GM06990 (cell line): ENCODE measurements at regions not wholly inside any gene's neighbourhood (a gene's known extent, or its start where the extent isn't known, plus 50 kb on each side); places are given as distances from the start of the nearest gene placed in this dataset.

Experiments
- DNase-seq: peaks from one replicate; pipeline ENCODE4 v3.0.0-alpha.2; 2011; ENCODE audit not compliant: insufficient read length; ENCODE audit errors: extremely low read depth
- H3K27me3 ChIP-seq: replicated peaks from 2 replicates; pipeline ENCODE4 v1.6.0; 2011; ENCODE audit warnings: low read length; ENCODE audit not compliant: control insufficient read depth, insufficient read depth
- H3K36me3 ChIP-seq: 2 replicates; pipeline ENCODE4 v1.5.1; 2011; ENCODE audit warnings: low read length; ENCODE audit not compliant: control insufficient read depth, insufficient read depth
- H3K4me3 ChIP-seq: replicated peaks from 2 replicates; pipeline ENCODE4 v1.5.1; 2011; ENCODE audit warnings: low read depth, mild to moderate bottlenecking, control low read depth, low read length
- TF ChIP-seq, protein P1 (sequence below): IDR thresholded peaks from 2 replicates; pipeline ENCODE4 v1.5.1; 2011; ENCODE audit warnings: low read length, control low read depth, mild to moderate bottlenecking, inconsistent platforms; ENCODE audit not compliant: insufficient read depth, poor library complexity, severe bottlenecking

DNA sequence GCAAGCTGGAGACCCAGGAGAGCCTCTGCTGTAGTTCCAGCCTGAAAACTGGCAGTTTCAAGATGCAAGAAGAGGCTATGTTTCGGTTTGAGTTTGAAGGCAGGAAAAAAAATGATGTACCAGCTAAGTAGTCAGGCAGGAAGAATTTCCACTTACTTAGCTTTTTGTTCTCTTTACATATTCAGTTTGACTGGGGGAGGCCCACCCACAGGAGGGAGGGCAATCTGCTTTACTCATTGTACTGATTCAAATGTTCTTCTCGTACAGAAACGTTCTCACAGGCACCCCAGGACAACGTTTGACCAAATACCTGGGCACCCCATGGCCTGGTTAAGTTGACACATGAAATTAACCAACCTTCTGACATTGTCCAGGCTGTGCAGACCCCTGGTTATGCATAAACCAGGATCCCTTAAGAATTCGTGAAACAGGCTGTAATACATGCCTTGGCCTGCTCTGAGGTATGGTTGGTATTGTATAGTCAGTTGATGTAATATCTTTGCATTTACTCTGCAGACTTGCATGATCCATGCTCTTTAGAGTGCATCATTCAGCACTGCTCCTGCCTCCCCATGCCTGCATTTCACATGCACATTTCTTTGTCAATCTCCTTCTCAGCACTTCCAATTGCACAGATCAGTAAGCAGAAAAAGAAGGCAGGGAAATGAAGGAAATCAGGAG lies 687.1 kb downstream of the TAF11L14 start:
- TF ChIP-seq, protein P1, sequence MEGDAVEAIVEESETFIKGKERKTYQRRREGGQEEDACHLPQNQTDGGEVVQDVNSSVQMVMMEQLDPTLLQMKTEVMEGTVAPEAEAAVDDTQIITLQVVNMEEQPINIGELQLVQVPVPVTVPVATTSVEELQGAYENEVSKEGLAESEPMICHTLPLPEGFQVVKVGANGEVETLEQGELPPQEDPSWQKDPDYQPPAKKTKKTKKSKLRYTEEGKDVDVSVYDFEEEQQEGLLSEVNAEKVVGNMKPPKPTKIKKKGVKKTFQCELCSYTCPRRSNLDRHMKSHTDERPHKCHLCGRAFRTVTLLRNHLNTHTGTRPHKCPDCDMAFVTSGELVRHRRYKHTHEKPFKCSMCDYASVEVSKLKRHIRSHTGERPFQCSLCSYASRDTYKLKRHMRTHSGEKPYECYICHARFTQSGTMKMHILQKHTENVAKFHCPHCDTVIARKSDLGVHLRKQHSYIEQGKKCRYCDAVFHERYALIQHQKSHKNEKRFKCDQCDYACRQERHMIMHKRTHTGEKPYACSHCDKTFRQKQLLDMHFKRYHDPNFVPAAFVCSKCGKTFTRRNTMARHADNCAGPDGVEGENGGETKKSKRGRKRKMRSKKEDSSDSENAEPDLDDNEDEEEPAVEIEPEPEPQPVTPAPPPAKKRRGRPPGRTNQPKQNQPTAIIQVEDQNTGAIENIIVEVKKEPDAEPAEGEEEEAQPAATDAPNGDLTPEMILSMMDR = no peak
- no peaks in the 10 kb centered on the region for H3K36me3 ChIP-seq
- no peaks in the 10 kb centered on the region for H3K27me3 ChIP-seq
- no peak overlapping the region for H3K4me3 ChIP-seq
- no peak for DNase-seq

DNA sequence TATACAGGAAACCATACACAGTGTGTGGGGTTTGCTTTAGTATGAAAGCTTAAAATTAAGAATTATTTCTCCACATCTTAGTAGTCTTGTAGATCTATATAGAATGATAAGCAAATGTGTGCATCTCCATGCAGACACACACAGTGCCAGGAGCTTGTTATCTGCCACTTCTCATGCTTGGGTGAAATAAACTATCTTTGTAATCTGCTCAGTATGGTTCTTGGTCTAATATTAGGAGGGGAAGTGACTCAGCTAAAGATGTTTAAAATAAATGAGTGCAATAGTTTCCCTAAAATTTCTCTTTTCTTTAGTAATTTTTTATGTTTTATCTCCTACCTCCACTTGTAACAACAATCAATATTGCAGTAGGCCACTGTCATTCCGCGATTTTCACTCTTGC lies 689.6 kb downstream of the TAF11L14 start:
- TF ChIP-seq, protein P1 = no peak
- DNase-seq = no peak
- no peaks in the 10 kb centered on the region for H3K27me3 ChIP-seq
- no peaks in the 10 kb centered on the region for H3K36me3 ChIP-seq
- H3K4me3 ChIP-seq = no peak overlapping the region

DNA sequence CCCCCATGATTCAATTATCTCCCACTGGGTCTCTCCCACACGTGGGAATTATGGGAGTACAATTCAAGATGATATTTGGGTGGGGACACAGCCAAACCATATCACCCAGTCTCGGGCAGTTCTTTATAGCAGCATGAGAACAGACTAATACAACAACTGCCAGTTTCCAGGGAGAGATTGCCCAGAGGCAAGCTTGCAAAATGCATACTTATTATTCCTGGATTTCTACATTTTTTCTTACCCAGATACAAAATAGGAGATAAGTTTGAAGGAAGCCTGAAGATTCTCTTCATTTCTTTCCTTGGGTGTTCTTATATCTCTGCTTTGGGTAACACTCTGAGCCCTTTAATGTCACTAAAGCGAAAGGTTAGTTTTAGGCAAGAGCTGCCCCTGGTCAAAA lies 691.2 kb downstream of the TAF11L14 start:
- no peaks in the 10 kb centered on the region for H3K27me3 ChIP-seq
- no peak overlapping the region for H3K4me3 ChIP-seq
- TF ChIP-seq, protein P1 = no peak
- no peak for DNase-seq
- no peaks in the 10 kb centered on the region for H3K36me3 ChIP-seq

DNA sequence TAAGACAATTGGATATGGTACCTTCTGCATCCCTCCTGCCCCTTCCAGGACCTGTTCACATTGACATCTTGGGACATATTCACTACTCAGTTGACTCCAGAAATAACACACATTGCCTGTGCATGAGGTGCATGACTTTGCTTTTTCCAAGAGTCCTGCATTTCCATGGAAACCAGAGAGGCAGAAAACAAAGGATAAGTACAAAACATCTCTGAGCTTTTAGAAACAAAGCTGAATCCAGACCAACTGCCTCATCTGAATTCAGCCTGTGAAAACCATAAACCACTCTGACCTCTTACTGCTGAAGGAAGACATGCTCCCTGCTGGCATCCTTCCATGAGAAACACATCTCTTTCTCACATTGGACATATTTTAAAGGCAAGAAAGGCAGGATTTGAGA lies 695.1 kb downstream of the TAF11L14 start:
- H3K27me3 ChIP-seq = no peaks in the 10 kb centered on the region
- DNase-seq = no peak
- no peaks in the 10 kb centered on the region for H3K36me3 ChIP-seq
- TF ChIP-seq, protein P1 = no peak
- H3K4me3 ChIP-seq = no peak overlapping the region

DNA sequence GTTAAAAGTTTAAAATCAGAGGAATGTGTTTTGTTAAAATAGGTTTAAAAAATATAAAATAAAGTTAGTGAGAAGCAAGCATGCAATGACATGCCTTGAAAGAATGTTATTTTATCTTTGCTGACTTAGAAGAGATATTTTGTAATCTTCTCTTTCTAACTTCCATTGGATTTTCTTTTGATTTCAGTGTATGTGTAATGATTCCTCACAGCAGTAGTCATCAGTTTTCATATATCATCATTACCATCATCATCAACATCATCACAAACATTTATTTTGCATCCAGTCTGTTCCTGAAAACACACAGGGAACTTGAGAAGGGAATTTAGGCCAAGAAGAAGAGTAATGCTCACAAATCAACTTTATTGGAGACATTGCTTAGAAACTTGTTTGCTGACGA lies 699.6 kb downstream of the TAF11L14 start:
- no peak for DNase-seq
- TF ChIP-seq, protein P1 = no peak

DNA sequence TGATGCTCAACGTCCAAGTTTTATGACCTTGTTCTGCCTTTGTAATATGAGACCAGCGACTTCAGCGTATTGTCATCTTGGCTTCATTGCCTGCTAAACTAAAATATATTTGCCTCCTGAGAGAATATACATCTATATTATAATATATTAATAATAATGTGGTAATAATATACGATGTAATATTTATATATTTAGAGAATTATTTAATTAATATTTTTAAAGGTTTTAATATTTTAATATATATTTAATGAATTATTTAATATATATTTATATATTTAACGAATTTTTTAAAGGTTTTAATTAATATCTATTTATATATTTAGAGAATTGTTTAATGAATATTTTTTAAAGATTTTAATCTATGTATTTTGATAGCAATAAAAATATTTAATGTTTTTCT lies 700.7 kb downstream of the TAF11L14 start:
- H3K4me3 ChIP-seq = no peak overlapping the region
- no peak for DNase-seq
- H3K36me3 ChIP-seq = no peaks in the 10 kb centered on the region
- no peaks in the 10 kb centered on the region for H3K27me3 ChIP-seq
- TF ChIP-seq, protein P1 = no peak

More for the DNA sequence above, 699.6 kb downstream of the TAF11L14 start:
- Histone ChIP-seq H3K4me3 (no peak overlapping the region), H3K27me3 (no peaks in the 10 kb centered on the region), H3K36me3 (no peaks in the 10 kb centered on the region)
